HG03457 (cell line): ENCODE measurements at regions not wholly inside any gene's neighbourhood (a gene's known extent, or its start where the extent isn't known, plus 50 kb on each side); places are given as distances from the start of the nearest gene placed in this dataset.
"Not testable (repeated sequence)": the region's sequence is repeated elsewhere in the genome, so short reads cannot be mapped to it uniquely, and the experiment has no call there.

Source experiments
- ATAC-seq: cut with Tn5 transposase; IDR thresholded peaks from one replicate; pipeline ENCODE4 v1.9.1; 2021; ENCODE audit warnings: moderate number of reproducible peaks; ENCODE audit not compliant: unreplicated experiment

DNA sequence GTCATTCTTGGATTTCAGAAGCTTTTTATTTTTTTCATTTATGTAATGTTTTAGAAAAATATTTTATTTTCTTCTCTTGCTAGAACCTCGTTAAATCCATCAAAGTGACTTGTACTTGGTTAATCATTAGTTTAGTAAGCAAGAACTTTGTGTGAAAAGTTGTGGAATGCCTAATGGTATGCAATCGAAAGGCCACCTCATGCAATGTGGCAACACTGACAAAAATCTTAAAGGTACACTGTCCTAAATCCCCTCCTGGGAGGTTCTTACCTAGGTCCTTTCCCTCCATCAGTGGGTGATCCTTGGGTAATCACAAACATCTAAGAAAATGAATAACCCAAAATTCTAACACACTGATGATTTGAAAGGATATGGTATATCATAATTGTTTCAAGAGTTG lies 304.2 kb downstream of the DNAH5 start:
- no peak for ATAC-seq

DNA sequence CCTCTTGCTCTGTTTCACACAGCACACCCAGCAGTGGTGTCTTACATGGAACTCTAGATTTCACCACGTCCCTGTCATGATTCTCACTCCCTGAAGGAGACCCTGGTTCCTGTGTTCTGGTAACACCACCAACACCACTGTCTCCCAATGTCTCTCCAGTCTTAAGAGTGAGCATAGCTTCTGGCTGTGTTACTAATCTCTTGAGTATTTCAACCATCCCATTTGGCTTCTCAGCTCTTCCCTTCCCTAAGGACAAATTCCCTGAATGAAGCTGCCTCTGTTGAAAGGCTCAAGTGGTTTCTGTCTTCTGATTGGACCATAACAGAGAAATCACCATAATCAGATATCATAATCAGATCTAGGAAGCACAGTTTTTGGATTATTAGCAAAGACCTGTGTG lies 311.8 kb downstream of the DNAH5 start:
- ATAC-seq = no peak

DNA sequence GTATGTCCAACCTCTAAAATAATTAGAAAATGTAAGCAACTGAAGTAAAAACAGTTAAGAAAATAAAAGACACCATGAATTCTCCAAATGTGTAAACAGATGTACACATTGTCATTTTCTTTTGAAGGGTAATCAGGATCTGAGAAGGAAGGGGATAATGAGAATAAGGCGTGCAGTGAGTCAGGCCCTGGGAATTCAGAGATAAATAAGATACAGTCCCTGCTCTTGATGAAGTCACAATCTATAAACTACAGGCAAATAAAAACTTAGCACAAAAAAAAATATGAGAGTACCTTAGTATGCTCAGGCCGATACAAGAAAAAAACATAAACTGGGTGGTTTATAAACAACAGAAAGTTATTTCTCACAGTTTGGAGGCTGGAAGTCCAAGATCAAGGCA lies 315.3 kb downstream of the DNAH5 start:
- ATAC-seq = no peak

DNA sequence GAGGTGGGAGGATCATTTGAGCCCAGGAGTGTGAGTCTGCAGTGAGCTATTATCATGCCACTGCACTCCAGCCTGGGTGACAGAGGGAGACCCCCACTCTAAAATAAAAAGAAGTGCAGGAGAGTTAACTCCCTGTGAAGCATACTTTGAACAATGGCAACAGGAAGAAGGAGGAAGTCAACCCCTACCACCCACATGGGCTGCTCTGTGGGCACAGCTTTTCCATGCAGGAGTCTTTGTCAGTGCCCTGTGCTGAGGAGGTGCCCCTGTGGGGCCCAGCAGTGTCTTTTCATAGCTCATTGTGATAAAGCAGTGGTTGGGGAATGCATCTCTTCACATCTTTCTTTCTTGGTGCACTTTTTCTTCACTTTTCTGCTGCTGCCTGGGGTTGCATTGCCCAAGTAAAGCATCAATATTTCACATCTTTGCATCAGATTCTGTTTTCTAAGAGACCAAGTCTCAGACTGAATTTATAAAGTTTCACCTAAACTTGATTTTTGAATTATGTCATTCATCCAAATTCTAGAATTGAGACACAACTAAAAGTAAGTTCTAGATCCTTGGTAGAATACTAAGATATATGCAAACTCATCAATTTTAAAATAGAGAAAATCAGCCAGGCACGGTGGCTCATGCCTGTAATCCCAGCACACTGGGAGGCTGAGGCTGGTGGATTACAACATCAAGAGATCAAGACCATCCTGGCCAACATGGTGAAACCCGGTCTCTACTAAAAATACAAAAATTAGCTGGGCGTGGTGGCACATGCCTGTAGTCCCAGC lies 316.6 kb downstream of the DNAH5 start:
- ATAC-seq = no peak

DNA sequence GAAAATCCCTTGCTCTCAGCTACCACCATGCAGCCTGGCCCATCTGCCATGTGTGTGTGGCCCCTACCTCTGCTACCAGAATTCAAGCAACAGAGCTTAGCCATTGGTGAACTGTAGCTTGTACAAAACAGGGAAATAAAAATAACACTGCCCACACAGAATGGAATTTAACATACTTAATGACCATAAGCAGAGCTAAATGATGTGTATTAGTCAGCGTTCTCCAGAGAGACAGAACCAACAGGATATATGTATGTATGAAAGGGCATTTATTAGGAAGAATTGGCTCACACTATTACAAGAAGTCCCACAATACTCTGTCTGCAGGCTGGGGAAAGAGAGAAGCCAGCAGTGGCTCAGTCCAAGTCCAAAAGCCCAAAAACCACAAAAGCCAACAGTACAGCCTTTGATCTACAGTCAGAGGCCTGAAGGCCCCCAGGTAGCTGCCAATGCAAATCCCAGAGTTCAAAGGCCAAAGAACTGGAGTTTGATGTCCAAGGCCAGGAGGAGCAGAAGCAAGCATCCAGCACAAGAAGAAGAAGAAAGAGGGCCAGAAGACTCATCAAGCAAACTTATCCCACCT lies 318.8 kb downstream of the DNAH5 start:
- ATAC-seq = no peak

DNA sequence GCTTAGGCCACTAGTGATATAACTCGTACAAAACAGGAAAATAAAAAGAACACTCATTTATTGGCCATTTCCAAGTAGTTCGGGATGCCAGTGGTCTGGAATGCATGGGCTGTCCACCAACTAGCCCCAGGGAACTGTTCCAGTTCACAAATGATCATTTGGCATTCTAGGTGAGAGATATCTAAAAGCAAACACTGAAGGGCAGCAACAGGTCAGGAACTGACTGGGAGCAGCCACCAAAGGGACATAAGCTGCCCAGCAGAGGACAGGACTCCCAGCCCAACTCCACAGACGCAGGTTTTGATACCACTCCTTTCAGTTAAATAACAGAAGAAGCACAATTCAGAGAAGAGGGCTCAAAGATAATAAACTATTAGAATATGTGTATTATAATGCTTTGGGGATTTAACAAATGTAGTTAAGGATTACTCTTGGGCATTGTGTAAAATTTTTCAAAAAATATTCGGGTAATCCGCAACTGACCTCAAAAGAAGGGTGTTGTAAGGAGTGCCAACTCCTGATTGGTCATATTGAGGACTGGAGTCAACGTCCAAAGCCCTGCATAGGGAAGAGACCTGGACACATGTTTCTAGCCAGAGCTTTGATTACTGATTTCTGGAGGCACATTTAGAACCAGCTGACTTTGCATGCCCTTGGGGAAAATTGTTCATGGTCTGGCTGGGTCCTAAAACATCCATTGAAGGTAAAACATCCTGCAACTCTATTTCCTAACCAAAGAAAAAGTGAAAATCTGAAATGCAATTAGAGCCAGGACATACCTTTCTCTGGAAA lies 320.0 kb downstream of the DNAH5 start:
- no peak for ATAC-seq

DNA sequence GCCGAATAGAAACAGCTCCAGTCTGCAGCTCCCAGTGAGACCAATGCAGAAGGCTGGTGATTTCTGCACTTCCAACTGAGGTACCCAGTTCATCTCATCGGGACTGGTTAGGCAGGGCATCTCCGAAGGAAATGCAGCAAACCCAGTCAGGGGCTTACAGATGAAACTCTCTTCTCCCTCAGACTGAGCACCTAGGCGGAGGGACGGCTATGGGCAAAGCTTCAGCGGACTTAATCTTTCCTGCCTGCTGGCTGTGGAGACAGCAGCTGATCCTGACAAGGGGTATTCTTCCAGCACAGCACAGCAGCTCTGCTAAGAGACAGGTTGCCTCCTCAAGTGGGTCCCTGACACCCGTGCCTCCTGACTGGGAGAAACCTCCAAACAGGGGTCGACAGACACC lies 330.9 kb downstream of the DNAH5 start:
- ATAC-seq = no peak

DNA sequence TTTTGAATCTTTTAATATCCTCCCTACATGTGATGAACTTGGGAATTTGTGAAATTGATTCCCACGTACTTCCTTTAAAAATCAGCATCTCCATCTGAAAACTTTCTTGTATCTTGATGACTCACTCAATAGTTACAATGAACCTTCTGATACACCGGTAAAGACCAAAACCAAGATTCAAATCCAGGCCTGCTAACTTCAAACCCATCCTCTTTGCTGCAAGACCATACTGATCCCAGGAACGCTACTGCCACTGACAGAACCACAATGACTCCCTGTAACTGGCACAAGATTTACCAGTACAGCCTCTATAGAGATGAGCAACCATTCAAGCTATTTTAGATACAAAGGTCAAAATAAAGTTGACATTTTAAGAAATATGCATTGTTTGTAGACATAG lies 332.9 kb downstream of the DNAH5 start:
- ATAC-seq = no peak

DNA sequence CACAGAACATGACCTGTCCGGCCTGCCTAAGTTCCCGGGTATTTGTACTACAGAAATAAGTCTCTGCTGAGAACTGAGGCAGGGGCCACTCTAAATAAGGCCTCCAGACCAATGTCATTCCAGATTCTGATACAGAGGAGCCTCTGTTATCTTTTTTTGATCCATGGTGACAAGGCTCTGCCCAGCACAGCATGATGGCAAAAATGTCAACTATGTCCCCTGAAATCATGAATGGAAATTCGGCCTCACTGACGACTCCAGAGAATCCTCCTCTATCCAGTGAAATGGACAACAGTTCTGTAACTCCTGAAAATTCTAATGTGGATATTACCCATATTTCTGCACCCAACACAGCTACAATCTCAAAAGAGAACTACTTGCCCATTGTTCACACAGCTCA lies 335.0 kb downstream of the DNAH5 start:
- ATAC-seq = no peak

DNA sequence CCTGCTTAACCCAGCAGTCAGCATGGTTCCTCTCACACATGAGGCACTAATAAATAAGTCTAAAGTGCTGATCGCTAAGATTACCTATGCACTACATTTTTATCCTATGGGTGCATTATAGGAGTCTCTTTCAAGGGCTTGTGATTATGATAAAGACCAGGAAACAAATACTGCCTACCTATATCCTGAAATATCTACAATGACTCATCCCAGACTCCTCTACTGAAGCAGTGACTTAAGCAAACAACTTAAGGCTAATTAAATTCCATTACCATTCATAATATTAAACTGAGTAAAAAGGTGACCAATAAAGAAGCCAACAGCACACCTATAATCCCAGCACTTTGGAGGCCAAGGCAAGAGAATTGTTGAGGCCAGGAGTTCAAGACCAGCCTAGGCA lies 338.4 kb downstream of the DNAH5 start:
- no peak for ATAC-seq

DNA sequence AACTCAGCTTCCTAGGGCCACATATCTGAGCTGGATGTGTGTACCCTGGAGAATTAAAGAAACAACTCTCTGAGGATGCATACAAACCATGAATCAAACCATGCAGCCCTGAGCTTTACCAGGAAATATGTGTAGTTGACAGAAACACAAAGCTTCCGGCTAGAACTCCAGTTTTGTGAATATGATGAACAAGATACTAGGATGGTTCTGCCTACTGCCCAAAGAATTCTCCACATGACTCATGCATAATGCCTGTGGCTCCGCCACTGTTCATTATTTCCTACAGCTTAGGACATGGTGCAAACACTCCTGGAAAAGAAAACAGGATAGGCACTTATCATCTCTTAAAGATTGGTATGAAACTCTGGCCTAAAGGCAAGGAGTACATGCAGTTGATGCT lies 343.4 kb downstream of the DNAH5 start:
- ATAC-seq = no peak

DNA sequence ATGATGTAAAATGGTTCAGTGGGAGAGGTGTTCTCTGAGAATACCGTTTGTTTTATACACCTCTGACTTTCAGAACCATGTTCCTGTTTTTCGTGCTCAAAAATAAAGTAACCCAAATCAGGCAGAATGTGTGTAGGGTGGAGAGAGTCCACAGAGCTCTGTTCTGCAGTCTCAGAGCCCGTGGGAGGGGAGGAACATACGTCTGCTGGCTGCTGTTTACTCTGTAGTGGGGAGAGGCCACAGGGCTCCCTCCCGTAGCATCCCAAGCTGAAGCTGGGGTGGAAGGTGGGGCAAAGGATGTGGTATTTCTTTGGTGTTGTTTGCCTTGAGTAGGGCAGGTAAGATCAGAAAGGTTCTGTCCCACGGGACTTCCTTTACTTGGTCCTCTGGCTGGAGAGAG lies 348.5 kb downstream of the DNAH5 start:
- no peak for ATAC-seq

DNA sequence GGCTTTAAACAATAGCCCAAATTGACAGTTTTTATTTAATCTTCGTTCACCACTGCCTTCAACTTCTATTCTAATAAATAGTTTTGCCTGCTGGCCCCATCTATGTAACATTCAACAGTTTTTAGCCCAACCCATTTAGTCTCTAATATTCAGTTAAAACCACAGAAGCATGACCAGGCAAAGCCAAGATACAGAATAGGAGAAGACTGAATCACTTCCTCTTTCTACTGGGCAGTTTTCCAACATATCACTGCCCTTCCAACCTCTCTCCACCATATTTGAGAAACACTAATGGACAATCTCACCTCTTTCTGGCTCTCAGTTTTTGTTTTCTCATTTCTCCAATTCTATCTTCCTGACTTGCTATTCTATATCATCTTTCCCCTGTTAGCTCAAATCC lies 352.9 kb downstream of the DNAH5 start:
- ATAC-seq = no peak

DNA sequence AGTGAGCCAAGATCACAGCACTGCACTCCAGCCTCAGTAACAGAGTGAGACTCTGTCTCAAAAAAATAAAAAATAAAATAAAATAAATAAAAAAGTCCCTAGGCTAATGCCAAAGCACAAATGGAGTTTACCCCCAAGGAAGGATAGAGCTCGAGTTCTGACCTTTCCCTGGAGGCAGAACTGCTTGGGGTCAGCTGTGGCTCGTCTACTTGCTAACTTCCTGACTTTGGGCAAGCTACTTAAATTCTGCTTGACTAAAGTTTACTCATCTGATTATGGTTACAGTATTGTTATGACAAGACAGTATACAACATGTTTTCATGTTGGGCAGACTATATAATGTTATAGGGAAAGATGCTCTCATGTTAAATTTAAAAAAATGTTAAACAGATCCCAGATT lies 359.2 kb downstream of the DNAH5 start:
- no peak for ATAC-seq

DNA sequence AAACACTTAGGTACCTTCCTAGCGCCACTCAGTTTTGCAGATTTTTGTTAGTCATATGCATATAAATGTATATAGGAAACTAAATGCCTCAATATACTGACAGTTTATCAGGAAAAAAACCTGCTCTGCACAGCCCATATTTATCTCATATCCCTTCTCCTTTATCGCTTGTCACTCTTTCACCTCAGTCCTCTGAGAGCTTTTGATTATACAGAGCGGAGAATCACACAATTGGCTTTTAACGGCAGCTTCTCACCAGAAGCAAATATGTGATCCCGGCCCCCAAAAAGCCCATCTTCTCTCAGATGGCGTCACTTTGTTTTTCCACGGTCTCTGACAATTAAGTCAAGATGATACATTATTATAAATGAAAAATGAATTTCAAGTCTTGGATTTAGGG lies 362.6 kb downstream of the DNAH5 start:
- no peak for ATAC-seq

DNA sequence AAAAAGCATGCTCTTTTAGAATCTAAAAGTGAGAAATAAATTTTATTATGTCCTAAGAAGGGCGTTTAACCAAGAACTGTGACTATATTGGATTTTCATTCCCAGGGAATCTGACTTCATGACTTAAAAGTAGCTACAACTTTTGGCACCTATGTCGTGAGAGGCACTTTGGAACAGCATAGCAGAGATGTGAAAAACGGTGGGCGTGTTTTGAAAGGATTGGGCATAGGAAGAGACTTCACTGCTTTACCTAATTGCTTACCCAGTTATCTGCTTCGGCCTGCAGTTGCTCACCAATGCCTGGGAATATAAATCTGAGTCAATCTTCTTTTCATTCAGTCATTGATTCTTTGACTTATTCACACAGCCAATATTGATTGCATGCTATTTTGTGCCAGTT lies 363.4 kb downstream of the DNAH5 start:
- no peak for ATAC-seq

DNA sequence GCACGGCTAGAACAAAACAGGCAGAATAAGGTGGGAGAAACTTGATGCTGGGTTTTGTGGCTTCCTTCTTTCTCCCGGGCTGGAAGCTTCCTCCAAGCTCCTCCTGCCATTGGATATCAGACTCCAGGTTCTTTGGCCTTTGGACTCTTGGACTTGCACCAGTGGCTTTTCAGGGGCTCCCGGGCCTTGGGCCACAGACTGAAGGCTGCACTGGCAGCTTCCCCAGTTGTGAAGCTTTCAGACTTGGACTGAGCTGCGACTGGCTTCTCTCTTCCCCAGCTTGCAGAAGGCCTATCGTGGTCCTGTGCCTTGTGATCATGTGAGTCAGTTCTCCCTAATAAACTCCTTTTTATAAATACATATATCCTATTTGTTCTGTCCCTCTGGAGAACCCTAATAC lies 364.4 kb downstream of the DNAH5 start:
- ATAC-seq = no peak

DNA sequence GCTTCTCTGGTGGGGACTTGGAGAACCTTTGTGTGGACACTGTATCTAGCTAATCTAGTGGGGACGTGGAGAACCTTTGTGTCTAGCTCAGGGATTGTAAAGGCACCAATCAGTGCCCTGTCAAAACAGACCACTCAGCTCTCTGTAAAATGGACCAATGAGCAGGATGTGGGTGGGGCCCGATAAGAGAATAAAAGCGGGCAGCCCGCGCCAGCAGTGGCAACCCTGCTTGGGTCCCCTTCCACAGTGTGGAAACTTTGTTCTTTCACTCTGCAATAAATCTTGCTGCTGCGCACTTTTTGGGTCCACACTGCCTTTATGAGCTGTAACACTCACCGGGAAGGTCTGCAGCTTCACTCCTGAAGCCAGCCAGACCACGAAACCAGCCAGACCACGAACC lies 365.4 kb downstream of the DNAH5 start:
- not testable (repeated sequence) for ATAC-seq

DNA sequence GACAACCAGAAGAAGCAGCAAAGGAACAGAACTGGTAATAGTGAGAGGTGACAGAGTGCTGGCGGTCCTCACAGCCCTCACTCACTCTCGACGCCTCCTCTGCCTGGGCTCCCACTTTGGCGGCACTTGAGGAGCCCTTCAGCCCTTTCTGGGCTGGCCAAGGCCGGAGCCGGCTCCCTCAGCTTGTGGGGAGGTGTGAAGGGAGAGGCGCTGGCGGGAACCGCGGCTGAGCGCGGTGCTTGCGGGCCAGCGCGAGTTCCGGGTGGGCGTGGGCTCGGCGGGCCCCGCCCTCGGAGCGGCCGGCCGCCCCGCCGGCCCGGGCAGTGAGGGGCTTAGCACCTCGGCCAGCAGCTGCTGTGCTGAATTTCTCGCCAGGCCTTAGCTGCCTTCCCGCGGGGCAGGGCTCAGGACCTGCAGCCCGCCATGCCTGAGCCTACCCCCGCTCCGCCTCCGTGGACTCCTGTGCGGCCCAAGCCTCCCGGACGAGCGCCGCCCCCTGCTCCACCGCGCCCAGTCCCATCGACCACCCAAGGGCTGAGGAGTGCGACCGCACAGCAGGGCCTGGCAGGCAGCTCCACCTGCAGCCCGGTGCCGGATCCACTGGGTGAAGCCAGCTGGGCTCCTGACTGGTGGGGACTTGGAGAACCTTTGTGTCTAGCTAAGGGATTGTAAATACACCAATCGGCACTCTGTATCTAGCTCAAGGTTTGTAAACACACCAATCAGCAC lies 366.0 kb downstream of the DNAH5 start:
- not testable (repeated sequence) for ATAC-seq

DNA sequence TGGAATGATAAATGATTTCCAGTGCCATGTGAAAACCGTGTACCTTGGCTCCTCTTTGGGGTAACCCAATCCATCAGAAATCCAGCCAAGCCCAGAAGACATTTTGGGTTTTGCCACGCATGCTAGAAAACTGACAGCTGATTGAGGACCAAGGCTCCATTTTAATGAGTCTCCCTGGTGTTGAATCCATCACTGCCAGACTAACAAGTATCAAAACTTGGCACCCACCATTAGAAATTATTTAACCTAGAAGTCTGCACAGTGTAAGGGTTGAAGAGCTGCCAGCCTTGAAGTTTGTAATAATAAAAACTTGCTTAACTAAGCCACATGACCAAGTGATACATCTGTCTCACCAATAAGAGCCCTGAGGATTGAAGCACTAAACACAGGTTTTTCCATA lies 369.9 kb downstream of the DNAH5 start:
- ATAC-seq = no peak

DNA sequence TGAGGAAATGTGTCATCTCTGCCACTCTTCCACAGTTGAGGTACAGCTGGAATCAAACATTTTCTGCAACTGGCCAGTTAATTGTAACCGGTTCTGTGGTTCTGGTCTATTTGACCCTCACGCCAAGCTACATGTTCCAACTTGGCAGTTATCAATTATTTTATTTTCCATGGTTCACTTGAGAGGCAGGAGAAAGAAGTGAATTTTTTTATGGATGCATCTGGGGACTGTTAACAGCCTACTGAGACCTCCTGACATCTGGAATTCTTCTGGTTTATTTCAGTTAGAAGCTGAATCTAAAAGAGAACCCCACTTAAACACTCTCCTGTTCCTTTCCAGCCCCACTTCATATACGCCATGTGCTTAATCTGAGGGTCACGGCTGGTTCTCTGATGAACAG lies 372.3 kb downstream of the DNAH5 start:
- no peak for ATAC-seq
